Mononuclear cell (primary cell): ENCODE measurements at regions not wholly inside any gene's neighbourhood (a gene's known extent, or its start where the extent isn't known, plus 50 kb on each side); places are given as distances from the start of the nearest gene placed in this dataset.

Source experiments
- H3K27me3 ChIP-seq: 2 replicates; pipeline ENCODE4 v1.6.0; 2011; ENCODE audit warnings: low read length, control low read depth; ENCODE audit not compliant: insufficient read depth
- H3K4me1 ChIP-seq: 2 replicates; pipeline ENCODE4 v1.5.1; 2011; ENCODE audit warnings: mild to moderate bottlenecking, low read length, control low read depth; ENCODE audit not compliant: insufficient read depth
- H3K4me3 ChIP-seq: 2 replicates; pipeline ENCODE4 v1.5.1; 2011; ENCODE audit warnings: mild to moderate bottlenecking, low read length, moderate library complexity
- H3K9me3 ChIP-seq: 2 replicates; pipeline ENCODE4 v1.5.1; 2011; ENCODE audit warnings: low read depth, mild to moderate bottlenecking, control low read depth, low read length

DNA sequence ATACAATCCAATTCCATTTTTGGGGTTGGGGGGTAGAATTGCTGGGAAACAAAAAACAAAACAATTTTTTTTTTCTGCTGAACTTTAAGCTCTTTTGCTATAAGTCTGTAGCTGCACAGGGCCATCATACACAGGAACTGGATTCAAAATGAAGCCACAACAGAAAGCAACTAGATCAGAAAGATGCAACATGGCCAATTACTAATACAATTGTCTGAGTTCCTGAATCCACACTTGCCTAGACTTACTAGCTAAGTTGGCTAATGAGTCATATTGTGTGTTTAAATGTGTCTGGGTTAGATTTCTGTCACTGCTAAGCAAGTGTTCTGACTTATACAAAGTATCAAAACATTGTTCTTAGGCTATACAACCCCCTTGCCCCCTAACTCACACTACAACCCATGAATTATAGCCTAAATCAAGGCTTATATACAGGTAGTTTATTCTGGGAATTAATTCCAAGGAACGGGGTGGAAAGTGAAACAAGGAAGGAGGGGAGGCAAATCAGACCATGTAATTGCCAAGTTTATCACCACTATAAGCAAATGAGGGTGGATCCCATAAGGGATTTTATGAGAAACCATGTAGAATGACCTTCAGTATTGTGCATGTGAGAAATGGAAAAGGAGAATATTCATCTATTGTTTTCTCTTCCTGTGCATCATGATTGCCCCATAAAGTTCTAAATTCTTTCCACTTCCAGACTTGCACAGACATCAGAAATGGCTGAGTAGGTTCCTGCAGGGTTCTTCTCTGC is 337.9 kb upstream of the SORCS1 start:
- no peaks in the 10 kb centered on the region for H3K4me1 ChIP-seq
- no peaks in the 10 kb centered on the region for H3K9me3 ChIP-seq
- no peaks in the 10 kb centered on the region for H3K27me3 ChIP-seq
- no peak overlapping the region for H3K4me3 ChIP-seq

DNA sequence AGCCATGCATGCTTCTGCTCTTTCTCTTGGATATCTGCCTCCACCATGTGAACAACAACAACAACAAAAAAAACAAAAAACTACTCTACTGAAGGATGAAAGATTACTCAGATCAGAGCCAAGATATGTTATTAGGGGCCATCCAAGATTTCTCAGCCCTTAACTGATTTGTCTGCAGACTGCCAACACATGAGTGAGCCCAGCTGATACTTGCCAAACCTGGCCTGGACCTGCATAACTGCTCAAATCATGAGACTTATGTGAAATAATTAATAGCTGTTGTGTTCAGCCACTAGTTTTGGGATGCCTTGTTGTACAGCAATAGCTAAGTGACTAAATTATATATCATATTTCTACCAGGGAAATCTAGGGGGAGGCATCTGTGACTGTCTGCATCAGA is 334.5 kb upstream of the SORCS1 start:
- no peak overlapping the region for H3K4me3 ChIP-seq
- no peaks in the 10 kb centered on the region for H3K9me3 ChIP-seq
- H3K27me3 ChIP-seq: no peaks in the 10 kb centered on the region
- H3K4me1 ChIP-seq: no peaks in the 10 kb centered on the region

DNA sequence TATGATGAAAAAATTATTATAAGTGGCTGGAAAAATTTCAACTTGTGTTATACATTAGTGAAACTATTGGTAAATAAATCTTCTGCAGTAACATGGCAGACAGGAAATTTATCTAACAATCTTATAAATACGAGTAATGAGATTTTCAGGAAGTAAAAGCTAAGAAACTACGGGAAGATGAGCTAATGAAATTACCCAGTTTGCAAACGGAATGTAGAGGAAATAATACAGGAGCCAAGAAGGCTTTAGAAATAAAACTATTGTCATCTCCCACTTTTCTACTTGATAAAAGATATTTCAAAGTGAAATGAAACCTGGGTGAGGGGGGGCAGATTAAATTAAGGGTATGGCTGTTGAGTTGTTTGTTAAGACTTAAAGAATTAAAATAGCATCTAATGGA is 332.5 kb upstream of the SORCS1 start:
- no peaks in the 10 kb centered on the region for H3K9me3 ChIP-seq
- no peaks in the 10 kb centered on the region for H3K27me3 ChIP-seq
- H3K4me3 ChIP-seq: no peak overlapping the region
- no peaks in the 10 kb centered on the region for H3K4me1 ChIP-seq

DNA sequence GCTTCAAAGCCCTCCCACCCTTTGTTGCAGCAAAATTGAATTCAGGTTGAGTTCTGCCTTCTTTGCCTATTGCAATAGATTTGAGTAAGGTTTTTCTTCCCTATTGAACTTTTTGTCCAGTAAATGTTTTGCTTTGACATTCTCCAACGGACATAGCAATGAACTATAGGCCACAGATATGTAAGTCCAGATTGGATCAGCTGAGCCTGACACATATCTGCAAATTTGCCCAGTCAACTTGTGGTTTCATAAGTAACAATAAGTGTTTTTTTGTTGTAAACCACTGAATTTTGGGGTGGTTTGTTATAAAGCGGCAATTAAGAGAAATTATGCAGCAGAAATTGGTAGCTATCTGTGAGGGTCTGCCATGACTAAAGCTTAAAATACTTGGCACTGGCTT is 332.1 kb upstream of the SORCS1 start:
- Histone ChIP-seq H3K9me3 (no peaks in the 10 kb centered on the region), H3K4me3 (no peak overlapping the region), H3K27me3 (no peaks in the 10 kb centered on the region), H3K4me1 (no peaks in the 10 kb centered on the region)

DNA sequence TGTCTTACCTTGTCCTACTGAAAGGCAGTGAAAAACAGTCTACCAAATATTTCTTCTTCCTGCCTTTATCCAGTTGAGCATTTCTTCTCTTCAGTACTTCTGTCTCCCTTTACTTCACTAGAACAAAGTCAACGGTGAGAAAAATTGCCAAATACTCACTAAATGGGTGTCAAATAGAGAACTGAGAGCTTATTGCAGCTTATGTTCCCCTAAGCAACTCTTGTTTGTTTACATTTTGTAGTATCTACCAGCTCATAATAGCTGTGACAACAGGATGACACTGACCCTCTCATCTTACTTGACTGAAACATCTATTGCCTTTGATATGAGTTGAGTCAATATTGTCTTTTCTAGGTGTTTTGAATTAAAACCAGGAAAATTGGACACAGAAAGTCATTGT is 327.9 kb upstream of the SORCS1 start:
- Histone ChIP-seq H3K27me3 (no peaks in the 10 kb centered on the region), H3K9me3 (no peaks in the 10 kb centered on the region), H3K4me3 (no peak overlapping the region), H3K4me1 (no peaks in the 10 kb centered on the region)

DNA sequence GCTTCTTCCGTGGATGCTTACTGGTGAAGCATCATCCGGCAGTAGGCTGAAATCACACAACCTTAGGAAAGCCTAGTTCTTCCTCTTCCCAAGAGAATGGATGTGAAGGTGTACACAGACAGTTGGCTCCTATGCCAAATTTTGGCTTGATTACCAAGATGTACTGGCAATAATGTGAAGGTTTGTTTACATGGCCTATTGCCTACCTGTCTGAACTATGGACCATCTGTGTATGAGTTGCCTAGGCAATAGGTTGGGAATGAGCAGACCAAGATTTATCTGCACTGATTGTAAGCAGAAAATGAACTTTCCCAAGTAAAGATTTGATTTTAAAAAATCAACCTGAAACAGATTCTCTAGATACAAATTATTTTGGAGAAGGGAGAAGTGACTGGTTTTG is 325.9 kb upstream of the SORCS1 start:
- no peaks in the 10 kb centered on the region for H3K9me3 ChIP-seq
- no peaks in the 10 kb centered on the region for H3K27me3 ChIP-seq
- H3K4me1 ChIP-seq: no peaks in the 10 kb centered on the region
- no peak overlapping the region for H3K4me3 ChIP-seq

DNA sequence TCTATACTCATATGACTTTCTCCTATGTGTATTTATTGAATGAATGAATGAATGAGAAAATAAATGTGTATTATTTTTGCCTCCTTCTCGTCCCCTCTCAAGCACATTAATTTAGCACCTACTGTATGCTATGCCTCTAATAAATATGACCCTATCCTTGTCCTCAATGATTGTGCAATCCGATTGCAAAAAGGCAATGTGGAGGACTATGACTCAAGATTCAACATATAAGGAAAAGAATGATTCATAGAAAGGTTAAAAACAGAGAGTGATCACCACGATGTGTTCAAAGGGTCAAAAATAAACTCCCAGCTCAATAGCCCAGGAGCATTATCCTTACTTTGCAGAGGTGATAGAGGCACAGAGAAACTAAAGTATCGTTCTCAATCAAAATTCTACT is 322.8 kb upstream of the SORCS1 start:
- Histone ChIP-seq H3K9me3 (no peaks in the 10 kb centered on the region), H3K4me3 (no peak overlapping the region), H3K4me1 (no peaks in the 10 kb centered on the region), H3K27me3 (no peaks in the 10 kb centered on the region)

DNA sequence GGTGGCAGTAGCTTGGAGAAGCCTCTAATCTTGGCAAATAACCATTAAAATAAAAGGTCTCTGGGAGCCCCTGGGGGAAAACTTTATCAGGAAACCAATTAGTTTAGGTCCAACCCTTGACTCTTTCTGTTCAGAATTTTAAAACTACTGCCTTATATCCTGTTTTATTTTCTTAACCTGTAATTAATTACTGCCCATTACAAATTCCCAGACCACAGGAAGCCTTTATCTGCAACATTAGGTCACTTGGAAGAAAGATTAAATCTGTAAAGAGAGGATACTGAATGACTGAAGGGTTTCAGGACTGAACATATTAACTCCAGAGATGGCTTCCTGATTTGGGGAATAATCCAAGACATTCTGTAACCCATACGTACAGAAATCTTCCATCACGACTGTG is 320.5 kb upstream of the SORCS1 start:
- Histone ChIP-seq H3K4me3 (no peak overlapping the region), H3K9me3 (no peaks in the 10 kb centered on the region), H3K4me1 (no peaks in the 10 kb centered on the region), H3K27me3 (no peaks in the 10 kb centered on the region)

DNA sequence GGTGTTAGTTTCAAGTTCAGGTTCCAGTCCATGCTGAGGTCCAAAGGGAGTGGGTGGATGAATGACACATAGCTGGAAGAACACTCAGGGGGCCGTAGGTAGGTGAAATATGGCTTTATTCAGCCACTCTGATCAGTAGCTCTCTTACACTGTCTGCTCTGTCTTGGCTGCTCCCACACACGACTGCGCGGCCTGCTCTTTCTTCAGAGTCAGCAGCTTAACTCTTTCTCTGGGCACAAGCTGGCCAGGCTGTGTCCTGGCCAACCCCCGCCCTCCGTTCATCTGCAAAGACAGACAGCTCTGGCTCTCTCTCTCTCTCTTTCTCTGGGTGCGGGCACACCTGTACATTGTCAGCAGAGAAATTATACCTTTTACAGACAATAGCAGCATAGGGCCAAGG is 317.4 kb upstream of the SORCS1 start:
- H3K27me3 ChIP-seq: no peaks in the 10 kb centered on the region
- H3K9me3 ChIP-seq: no peaks in the 10 kb centered on the region
- H3K4me3 ChIP-seq: no peak overlapping the region
- no peaks in the 10 kb centered on the region for H3K4me1 ChIP-seq

DNA sequence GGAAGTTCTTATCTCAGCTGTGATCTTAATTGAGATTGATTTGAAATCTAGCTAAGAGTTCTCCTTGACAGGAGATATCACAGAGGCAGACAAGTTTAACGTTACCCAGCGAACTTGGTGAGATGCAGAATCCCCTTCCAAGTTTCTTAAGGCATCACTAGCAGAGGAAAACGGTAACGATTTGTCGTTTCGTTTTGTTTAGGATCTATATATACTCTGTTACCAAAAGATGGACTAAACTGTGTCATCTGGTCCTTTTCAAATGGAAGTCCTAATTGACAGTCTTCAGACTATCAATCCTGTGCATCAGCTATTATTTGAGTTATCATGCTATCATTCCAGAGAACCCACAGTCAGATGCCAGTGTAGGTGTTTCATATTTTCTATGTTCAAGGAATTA is 316.7 kb upstream of the SORCS1 start:
- H3K4me3 ChIP-seq: no peak overlapping the region
- no peaks in the 10 kb centered on the region for H3K9me3 ChIP-seq
- H3K27me3 ChIP-seq: no peaks in the 10 kb centered on the region
- no peaks in the 10 kb centered on the region for H3K4me1 ChIP-seq

DNA sequence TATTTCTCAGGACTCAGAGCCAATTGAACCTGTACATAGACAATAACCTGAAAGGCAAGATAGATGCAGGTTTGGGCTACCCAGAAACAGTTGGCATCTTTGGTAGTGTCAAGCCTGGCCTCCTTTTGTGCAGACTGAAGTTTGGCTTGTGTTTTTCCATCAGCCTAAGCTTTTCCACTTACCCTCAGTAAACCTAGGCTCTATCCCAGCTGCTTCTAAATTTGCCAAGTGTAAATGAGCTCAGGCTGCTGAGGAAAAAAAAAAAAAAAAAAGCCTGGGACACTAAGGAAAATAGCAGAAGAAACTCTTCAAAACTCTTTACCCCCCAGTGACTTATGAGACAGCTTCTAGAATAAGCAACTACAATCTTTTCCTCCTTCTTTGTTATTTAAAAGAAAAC is 316.3 kb upstream of the SORCS1 start:
- H3K9me3 ChIP-seq: no peaks in the 10 kb centered on the region
- H3K4me3 ChIP-seq: no peak overlapping the region
- no peaks in the 10 kb centered on the region for H3K4me1 ChIP-seq

DNA sequence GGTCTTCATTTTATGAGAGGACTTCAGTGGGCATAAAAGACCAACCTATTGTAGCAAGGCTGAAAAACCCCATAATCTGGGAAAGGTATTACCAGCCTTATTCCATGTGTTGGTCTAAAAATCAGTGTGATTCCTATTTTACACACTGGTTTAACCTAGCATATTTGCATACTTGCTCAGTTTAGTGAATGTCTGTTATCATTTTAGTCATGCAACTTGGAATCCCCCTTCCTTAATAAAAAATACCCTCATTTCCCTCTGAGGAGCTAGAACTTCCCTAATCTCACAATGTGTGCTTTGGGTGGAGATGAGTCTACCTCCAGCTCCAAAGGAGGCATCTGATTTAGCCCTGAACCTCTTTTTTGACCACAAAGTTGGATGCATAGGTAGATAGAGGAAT is 312.8 kb upstream of the SORCS1 start:
- H3K4me1 ChIP-seq: no peaks in the 10 kb centered on the region
- no peaks in the 10 kb centered on the region for H3K9me3 ChIP-seq
- H3K4me3 ChIP-seq: no peak overlapping the region
- no peaks in the 10 kb centered on the region for H3K27me3 ChIP-seq

More for the DNA sequence above, 316.3 kb upstream of the SORCS1 start:
- H3K27me3 ChIP-seq: no peaks in the 10 kb centered on the region

DNA sequence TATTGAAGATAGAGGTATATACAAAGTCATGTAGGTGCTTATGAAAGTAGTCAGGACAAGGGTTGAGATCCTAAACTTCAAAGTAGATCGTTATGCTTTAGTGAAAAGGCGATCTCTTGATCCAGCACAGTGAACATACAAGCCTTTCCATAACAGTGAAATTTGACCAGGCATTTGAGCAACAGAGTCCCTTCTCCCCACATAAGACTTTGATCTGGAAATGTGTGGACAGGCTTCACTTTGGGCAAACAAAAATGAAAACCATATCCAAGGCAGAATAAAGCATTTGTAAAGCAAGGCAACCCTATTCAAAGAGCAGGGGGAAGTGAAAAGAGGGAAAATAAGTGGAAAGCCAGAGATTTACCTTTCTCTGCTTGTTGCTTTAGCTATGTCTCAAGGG is 311.9 kb upstream of the SORCS1 start:
- H3K4me1 ChIP-seq: no peaks in the 10 kb centered on the region
- no peaks in the 10 kb centered on the region for H3K9me3 ChIP-seq
- no peaks in the 10 kb centered on the region for H3K27me3 ChIP-seq
- H3K4me3 ChIP-seq: no peak overlapping the region

DNA sequence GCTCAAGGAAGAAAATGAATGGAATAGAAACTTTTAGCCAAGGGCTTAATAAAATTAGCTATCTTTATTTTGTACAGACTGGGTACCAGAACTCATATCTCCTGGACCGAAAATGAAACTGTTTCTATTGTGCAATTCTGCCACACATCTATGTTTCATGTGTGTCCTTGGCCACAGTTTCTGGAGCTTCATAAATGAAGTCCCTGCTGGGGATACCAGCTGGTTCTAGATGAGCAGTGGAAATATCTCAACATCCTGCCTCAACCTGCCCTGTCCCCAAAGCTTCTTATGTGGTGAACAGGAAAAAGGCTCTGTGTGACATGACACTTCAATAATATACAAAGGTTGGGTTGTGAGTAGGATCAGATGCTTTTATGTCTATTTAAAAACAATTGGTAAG is 310.1 kb upstream of the SORCS1 start:
- H3K27me3 ChIP-seq: no peaks in the 10 kb centered on the region
- no peaks in the 10 kb centered on the region for H3K4me1 ChIP-seq
- H3K9me3 ChIP-seq: no peaks in the 10 kb centered on the region
- no peak overlapping the region for H3K4me3 ChIP-seq

DNA sequence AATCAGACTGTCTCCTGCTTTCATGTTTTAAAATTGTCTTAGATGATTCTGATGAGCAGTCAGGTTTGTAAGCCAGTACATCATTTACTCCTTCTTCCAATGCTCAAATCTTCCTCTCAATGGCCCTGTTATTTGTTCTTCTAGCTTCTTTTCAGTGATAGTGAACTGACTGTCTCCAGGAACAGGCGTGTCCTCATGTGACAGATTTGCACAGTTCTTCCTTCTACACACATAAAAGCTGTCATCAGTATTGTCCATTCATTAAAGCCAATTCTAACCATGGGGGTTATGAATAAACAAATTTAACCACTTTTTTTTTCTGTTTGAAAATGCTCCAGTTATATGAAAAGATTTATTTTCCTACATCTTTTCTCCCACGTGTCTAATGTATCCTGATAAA is 308.7 kb upstream of the SORCS1 start:
- Histone ChIP-seq H3K4me1 (no peaks in the 10 kb centered on the region), H3K27me3 (no peaks in the 10 kb centered on the region), H3K4me3 (no peak overlapping the region), H3K9me3 (no peaks in the 10 kb centered on the region)

DNA sequence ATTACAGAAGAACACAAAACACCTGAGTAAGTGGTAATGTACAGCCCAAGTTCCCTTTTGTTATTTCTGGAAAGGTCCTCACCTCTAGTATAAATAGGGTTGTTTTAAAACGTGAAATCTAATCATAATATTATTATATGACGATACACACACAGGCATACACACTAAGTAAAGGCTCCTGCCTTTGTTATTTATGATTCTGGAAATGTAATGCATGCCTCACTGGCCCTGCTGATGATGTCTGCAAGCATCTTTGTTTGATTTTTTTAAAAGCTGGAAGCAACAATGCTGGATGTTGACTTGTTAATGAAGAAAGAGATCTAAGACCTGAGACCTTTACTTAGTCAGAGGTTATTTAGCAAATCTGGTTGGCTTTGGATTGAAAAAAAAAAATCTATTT is 307.4 kb upstream of the SORCS1 start:
- no peaks in the 10 kb centered on the region for H3K27me3 ChIP-seq
- H3K4me3 ChIP-seq: no peak overlapping the region
- no peaks in the 10 kb centered on the region for H3K9me3 ChIP-seq
- no peaks in the 10 kb centered on the region for H3K4me1 ChIP-seq
